ENCODE measurements at regions not wholly inside any gene's neighbourhood (a gene's known extent, or its start where the extent isn't known, plus 50 kb on each side); places are given as distances from the start of the nearest gene placed in this dataset.

DNA sequence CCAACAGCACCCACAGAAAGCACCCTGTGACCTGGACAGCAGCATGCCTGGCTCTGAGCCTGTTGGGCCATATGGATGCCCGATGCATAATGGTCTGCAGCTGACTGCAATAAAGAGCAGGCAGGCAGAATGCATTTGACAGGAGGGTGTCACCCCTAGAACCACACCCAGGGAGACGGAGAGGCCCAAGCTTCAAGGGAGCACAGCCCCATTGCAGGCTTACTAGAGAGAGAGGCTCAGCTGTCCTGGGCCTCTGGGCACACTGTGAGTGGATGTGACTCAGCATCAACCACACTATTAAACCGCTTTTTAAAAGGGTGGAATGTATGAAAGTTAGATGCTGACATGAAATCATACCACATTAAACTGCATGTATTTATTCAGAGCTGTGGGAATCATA lies 365.3 kb downstream of the CTTN start:
- Histone ChIP-seq H3K36me3 (ENCODE audit: insufficient read depth, low read length) (no peaks in the 10 kb centered on the region), H3K27me3 (ENCODE audit: insufficient read depth, low read length) (no peaks in the 10 kb centered on the region), H3K4me1 (ENCODE audit: control insufficient read depth, insufficient read depth, low read length, unreplicated experiment) (no peaks in the 10 kb centered on the region), H3K27ac (ENCODE audit: low read depth, low read length) (no peak overlapping the region), H3K79me2 (ENCODE audit: control insufficient read depth, insufficient read depth, low read length, unreplicated experiment) (no peaks in the 10 kb centered on the region), H3K4me3 (ENCODE audit: low read depth, low read length) (no peak overlapping the region), H2AFZ (ENCODE audit: low read length, unreplicated experiment) (no peak overlapping the region)

DNA sequence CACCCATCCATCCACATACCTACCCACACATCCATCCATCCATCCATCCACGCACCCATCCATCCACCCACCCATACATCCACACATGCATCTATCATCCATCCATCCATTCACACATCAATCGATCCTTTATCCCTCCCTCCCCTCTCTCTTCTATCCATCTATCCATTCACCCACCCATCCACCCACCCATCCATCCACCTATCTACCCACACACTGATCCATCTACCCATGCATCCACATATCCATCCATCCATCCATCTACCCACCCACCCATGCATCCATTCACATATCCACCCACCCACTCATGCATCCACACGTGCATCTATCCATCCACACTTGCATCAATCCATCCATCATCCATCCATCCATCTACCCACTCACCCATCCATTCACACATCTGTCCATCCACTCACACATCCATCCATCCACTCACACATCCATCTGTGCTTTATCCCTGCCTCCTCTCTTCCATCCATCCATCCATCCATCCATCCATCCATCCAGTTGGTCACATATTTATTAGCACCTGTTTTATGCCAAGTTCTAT lies 366.1 kb downstream of the CTTN start:
- Histone ChIP-seq H3K27ac (ENCODE audit: low read depth, low read length) (no peak overlapping the region), H2AFZ (ENCODE audit: low read length, unreplicated experiment) (no peak overlapping the region), H3K36me3 (ENCODE audit: insufficient read depth, low read length) (no peaks in the 10 kb centered on the region), H3K4me3 (ENCODE audit: low read depth, low read length) (no peak overlapping the region), H3K79me2 (ENCODE audit: control insufficient read depth, insufficient read depth, low read length, unreplicated experiment) (no peaks in the 10 kb centered on the region), H3K4me1 (ENCODE audit: control insufficient read depth, insufficient read depth, low read length, unreplicated experiment) (no peaks in the 10 kb centered on the region), H3K27me3 (ENCODE audit: insufficient read depth, low read length) (no peaks in the 10 kb centered on the region)

DNA sequence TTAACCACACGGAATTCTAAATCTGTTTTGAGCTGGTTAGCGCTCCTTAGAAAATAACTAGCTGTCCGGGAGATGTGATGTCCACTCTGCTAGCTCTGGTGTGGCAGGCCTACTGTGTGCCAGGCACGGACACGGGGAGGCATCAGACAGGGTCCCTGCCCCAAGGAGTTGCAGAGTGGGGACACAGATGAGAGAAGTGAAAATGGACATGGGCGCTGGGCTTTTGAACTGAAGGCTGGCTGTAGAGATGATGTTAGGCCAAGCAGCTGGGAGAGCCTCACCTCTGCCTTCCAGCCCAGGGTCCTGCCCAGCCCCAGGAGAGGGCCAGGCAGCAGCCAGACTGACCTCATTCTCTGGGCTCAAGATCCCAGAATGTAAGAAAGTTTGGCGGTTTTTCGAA lies 368.6 kb downstream of the CTTN start:
- Histone ChIP-seq H3K4me1 (ENCODE audit: control insufficient read depth, insufficient read depth, low read length, unreplicated experiment) (no peaks in the 10 kb centered on the region), H3K79me2 (ENCODE audit: control insufficient read depth, insufficient read depth, low read length, unreplicated experiment) (no peaks in the 10 kb centered on the region), H3K27me3 (ENCODE audit: insufficient read depth, low read length) (no peaks in the 10 kb centered on the region), H3K36me3 (ENCODE audit: insufficient read depth, low read length) (no peaks in the 10 kb centered on the region), H2AFZ (ENCODE audit: low read length, unreplicated experiment) (no peak overlapping the region), H3K4me3 (ENCODE audit: low read depth, low read length) (no peak overlapping the region), H3K27ac (ENCODE audit: low read depth, low read length) (no peak overlapping the region)

DNA sequence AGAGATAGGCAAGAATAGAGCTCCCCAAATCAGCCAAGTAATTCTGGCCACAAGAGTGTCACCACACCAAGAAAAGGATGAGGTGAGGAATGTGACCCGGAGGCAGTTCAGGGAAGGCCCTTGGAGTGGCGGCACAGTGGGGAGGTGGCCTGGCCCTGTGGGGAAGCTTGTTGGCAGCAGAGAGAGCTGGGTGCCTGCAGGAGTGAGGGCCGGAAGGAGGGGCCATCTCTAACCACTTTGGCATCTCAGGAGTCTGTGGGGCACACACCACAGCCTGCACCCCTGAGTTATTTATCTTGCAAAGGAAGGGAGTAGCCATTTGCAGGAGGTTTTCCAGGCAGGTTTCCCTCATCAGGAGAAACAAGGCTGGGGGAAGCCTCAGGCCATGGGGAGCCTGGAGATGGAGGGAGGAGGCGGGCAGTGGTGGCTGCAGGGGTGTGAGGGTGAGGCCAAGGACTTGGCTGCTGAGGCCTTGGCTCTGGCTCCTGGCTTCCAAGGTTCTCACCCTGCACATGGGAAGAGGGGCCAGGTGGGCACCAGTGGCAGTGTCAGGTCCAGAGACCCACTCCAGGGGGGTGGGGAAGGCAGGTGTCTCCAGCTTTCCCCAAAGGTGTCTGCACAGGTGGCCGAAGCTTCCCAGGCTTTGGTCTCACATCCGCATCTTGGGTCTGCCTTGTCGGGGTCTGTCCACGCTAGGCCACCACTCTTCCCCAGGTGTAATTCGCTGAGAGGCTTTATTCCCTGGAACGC lies 370.2 kb downstream of the CTTN start:
- no peaks in the 10 kb centered on the region for H3K36me3 ChIP-seq (ENCODE audit: insufficient read depth, low read length)
- no peaks in the 10 kb centered on the region for H3K27me3 ChIP-seq (ENCODE audit: insufficient read depth, low read length)
- H2AFZ ChIP-seq (ENCODE audit: low read length, unreplicated experiment) = no peak overlapping the region
- no peaks in the 10 kb centered on the region for H3K4me1 ChIP-seq (ENCODE audit: control insufficient read depth, insufficient read depth, low read length, unreplicated experiment)
- no peaks in the 10 kb centered on the region for H3K79me2 ChIP-seq (ENCODE audit: control insufficient read depth, insufficient read depth, low read length, unreplicated experiment)
- H3K4me3 ChIP-seq (ENCODE audit: low read depth, low read length) = no peak overlapping the region
- no peak overlapping the region for H3K27ac ChIP-seq (ENCODE audit: low read depth, low read length)

DNA sequence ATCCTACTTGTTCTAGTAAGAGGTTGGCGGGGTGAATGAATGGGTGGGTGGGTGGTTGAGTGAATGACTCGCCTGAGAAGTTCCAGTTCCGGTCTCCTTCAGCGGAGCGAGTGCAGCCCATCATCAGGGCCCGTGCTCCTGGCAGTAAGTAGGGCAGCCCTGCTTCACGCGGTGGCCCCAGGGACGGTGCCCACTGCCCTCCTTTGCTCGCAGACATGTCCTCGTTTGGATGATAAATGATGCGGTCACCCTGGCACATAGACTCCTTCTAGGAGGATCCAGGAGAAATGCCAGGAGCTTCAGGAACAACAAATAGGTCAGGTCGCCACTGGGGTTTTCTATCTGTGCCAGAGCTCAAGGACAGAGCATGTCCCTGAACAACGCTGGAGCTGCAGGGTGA lies 370.8 kb downstream of the CTTN start:
- H2AFZ ChIP-seq (ENCODE audit: low read length, unreplicated experiment) = no peak overlapping the region

DNA sequence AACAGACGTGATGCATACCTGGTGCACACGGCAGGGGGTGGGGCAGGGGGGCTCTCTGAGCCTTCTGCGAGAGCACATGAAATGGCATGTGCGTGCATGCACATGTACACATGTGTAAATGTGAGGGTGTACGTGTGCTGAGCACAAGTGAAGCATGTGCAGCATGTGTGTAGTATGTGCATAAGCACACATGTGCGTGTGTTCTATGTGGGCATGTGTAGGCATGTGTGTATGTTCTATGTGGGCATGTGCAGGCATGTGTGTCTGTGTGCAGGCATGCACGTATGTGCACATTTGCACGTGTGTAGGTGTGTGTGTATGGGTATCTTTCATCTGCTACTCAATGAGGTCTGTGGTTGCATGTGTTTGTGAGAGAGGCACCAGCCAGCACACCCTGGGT lies 371.2 kb downstream of the CTTN start:
- no peak overlapping the region for H2AFZ ChIP-seq (ENCODE audit: low read length, unreplicated experiment)
- H3K36me3 ChIP-seq (ENCODE audit: insufficient read depth, low read length) = no peaks in the 10 kb centered on the region
- H3K79me2 ChIP-seq (ENCODE audit: control insufficient read depth, insufficient read depth, low read length, unreplicated experiment) = no peaks in the 10 kb centered on the region
- no peak overlapping the region for H3K27ac ChIP-seq (ENCODE audit: low read depth, low read length)
- H3K4me3 ChIP-seq (ENCODE audit: low read depth, low read length) = no peak overlapping the region
- H3K4me1 ChIP-seq (ENCODE audit: control insufficient read depth, insufficient read depth, low read length, unreplicated experiment) = no peaks in the 10 kb centered on the region
- H3K27me3 ChIP-seq (ENCODE audit: insufficient read depth, low read length) = no peaks in the 10 kb centered on the region

More for the DNA sequence above, 370.8 kb downstream of the CTTN start:
- Histone ChIP-seq H3K27me3 (ENCODE audit: insufficient read depth, low read length) (no peaks in the 10 kb centered on the region), H3K4me3 (ENCODE audit: low read depth, low read length) (no peak overlapping the region), H3K79me2 (ENCODE audit: control insufficient read depth, insufficient read depth, low read length, unreplicated experiment) (no peaks in the 10 kb centered on the region), H3K4me1 (ENCODE audit: control insufficient read depth, insufficient read depth, low read length, unreplicated experiment) (no peaks in the 10 kb centered on the region), H3K27ac (ENCODE audit: low read depth, low read length) (no peak overlapping the region), H3K36me3 (ENCODE audit: insufficient read depth, low read length) (no peaks in the 10 kb centered on the region)

DNA sequence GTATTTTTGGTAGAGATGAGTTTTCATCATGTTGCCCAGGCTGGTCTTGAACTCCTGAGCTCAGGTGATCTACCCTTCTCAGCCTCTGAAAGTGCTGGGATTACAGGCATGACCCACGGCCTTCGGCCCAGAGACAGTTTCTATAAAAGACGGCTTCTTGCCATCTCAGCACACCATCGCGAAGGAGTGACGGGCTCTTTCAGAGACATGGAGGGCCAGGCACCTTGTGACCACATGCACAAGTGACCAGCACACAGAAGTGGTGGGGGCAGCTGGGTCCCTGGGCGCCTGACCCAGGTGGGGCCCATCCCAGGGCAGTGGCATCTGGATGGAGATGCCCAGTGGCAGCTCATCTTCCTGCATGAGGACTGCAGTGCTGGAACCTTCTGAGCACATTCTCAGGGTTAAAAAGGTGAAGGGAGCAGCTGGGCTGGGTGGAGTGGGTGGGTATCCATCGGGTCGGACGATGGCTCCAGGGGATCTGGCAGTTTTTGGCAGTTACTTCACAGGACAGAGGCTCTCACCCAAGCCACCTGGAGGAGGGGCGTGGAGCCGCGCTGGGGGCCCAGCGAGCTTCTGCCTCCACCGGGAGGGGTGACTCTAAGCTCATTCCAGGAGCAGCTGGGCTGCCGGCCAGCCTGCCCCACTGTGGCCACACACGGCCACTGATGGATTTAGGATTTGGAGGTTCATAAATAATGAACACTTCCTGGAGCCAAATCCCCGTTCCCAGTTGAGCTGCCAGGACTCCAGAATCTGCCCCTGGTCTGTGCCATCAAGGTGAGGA lies 373.0 kb downstream of the CTTN start:
- Histone ChIP-seq H3K27me3 (ENCODE audit: insufficient read depth, low read length) (no peaks in the 10 kb centered on the region), H3K27ac (ENCODE audit: low read depth, low read length) (no peak overlapping the region), H3K4me1 (ENCODE audit: control insufficient read depth, insufficient read depth, low read length, unreplicated experiment) (no peaks in the 10 kb centered on the region), H3K4me3 (ENCODE audit: low read depth, low read length) (no peak overlapping the region), H3K36me3 (ENCODE audit: insufficient read depth, low read length) (no peaks in the 10 kb centered on the region), H2AFZ (ENCODE audit: low read length, unreplicated experiment) (no peak overlapping the region), H3K79me2 (ENCODE audit: control insufficient read depth, insufficient read depth, low read length, unreplicated experiment) (no peaks in the 10 kb centered on the region)

DNA sequence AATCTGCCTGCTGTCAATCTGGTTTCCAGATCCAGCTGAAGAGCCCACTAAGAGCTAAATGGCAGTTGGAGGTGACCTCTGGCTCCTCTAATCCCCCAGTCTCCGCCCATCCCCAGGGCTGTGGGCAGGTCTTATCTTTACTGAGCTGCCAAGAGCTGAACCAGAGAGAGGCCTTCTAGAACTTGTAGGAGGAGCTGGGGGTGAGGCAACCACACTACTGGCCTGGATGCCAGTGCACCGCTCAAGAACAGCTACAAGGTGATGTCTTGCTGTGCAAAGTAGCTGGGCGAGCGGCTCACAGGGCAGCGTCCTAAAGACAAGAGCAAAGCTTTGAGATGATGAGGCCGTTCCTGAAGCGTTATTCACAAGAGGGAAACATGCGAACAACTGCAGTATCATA lies 374.6 kb downstream of the CTTN start:
- no peaks in the 10 kb centered on the region for H3K27me3 ChIP-seq (ENCODE audit: insufficient read depth, low read length)
- H3K36me3 ChIP-seq (ENCODE audit: insufficient read depth, low read length) = no peaks in the 10 kb centered on the region
- H3K4me1 ChIP-seq (ENCODE audit: control insufficient read depth, insufficient read depth, low read length, unreplicated experiment) = no peaks in the 10 kb centered on the region
- no peak overlapping the region for H3K27ac ChIP-seq (ENCODE audit: low read depth, low read length)
- H2AFZ ChIP-seq (ENCODE audit: low read length, unreplicated experiment) = no peak overlapping the region
- no peaks in the 10 kb centered on the region for H3K79me2 ChIP-seq (ENCODE audit: control insufficient read depth, insufficient read depth, low read length, unreplicated experiment)
- H3K4me3 ChIP-seq (ENCODE audit: low read depth, low read length) = no peak overlapping the region

DNA sequence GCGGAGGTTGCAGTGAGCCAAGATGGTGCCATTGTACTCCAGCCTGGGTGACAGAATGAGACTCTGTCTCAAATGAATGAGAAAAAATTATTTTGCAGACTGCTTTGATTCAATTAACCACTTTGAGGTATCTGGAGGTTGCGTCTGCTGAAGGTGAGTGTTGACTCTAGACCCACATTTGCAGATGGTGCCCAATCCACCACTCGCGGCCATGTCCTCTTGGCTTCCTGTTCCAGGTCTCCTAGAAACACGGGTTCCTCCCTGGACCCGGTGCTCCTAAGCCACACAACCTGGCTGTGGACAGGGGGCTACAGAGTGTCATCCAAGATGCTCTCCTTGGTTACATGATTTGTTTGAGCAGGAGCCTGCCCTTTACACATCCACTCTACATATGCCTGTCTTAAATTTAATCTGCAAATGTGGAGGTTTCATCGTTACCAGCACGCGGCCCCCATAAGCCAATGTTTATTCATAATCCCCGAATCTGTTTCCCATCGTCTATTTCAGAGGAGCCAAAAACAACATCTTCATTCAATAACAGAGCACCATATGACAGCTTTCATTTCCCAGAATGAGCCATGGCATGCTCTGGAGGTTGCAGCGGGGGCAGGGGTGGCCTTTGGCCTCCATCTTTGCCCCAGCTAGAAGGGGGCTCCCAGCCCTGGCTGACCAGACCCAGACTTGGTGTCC lies 377.2 kb downstream of the CTTN start:
- Histone ChIP-seq H3K4me1 (ENCODE audit: control insufficient read depth, insufficient read depth, low read length, unreplicated experiment) (no peaks in the 10 kb centered on the region), H3K4me3 (ENCODE audit: low read depth, low read length) (no peak overlapping the region), H2AFZ (ENCODE audit: low read length, unreplicated experiment) (no peak overlapping the region), H3K27ac (ENCODE audit: low read depth, low read length) (no peak overlapping the region), H3K36me3 (ENCODE audit: insufficient read depth, low read length) (no peaks in the 10 kb centered on the region), H3K27me3 (ENCODE audit: insufficient read depth, low read length) (no peaks in the 10 kb centered on the region), H3K79me2 (ENCODE audit: control insufficient read depth, insufficient read depth, low read length, unreplicated experiment) (no peaks in the 10 kb centered on the region)

DNA sequence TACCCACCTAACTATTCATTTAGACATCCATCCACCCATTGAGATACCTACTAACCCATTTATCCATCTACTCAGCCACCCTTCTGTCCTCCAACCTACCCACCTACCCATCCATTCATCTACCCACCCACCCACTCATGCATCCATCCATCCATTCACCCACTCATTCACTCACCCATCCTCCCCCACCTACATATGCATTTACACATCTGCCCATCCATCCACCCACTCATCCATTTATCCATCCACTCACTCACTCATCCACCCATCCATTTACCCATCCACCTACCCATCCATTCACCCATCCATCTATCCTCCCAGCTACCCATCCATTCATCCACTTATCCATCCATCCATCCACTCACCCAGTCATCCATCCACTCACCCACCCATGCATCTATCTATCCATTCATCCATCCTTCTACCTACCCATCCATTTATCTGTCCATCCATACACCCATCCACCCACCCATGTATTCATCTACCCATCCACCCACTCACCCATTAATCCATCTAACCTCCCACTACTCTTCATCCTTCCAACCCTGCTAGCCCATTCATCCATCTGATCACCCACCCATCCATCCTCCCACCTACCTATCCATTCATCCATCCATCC lies 378.7 kb downstream of the CTTN start:
- Histone ChIP-seq H2AFZ (ENCODE audit: low read length, unreplicated experiment) (no peak overlapping the region), H3K79me2 (ENCODE audit: control insufficient read depth, insufficient read depth, low read length, unreplicated experiment) (no peaks in the 10 kb centered on the region), H3K36me3 (ENCODE audit: insufficient read depth, low read length) (no peaks in the 10 kb centered on the region), H3K27ac (ENCODE audit: low read depth, low read length) (no peak overlapping the region), H3K27me3 (ENCODE audit: insufficient read depth, low read length) (no peaks in the 10 kb centered on the region), H3K4me1 (ENCODE audit: control insufficient read depth, insufficient read depth, low read length, unreplicated experiment) (no peaks in the 10 kb centered on the region), H3K4me3 (ENCODE audit: low read depth, low read length) (no peak overlapping the region)
